ACHN (cell line): ENCODE measurements at regions not wholly inside any gene's neighbourhood (a gene's known extent, or its start where the extent isn't known, plus 50 kb on each side); places are given as distances from the start of the nearest gene placed in this dataset.

ENCODE experiments used
- DNase-seq: peaks from one replicate; pipeline ENCODE4 v3.0.0-alpha.2; 2015
- in situ Hi-C: cut with HindIII; loops from 2 replicates; pipeline ENCODE4 v1.10.0; 2017; ENCODE audit warnings: low sequenced_read_pairs, low pct_ligation_motif_present, low pct_unique_long_range_greater_than_20kb

- no peak for DNase-seq
- in situ Hi-C loops: no loop called here
These were observed 147.0 kb upstream of the ZNF32 start for GRCh38 chr10:43795639-43796038.

GRCh38 chr10:43795093-43795492 is 146.4 kb upstream of the ZNF32 start:
- in situ Hi-C loops: no loop called here
- DNase-seq: no peak

- in situ Hi-C loops: no loop called here
- no peak for DNase-seq
These were observed 145.6 kb upstream of the ZNF32 start for GRCh38 chr10:43794181-43794815.

- in situ Hi-C loops: no loop called here
- no peak for DNase-seq
These were observed 145.0 kb upstream of the ZNF32 start for GRCh38 chr10:43793704-43794103.

- DNase-seq: no peak
- in situ Hi-C loops: no loop called here
These were observed 141.5 kb upstream of the ZNF32 start for GRCh38 chr10:43790147-43790546.

- DNase-seq: peak; percentile 13
- in situ Hi-C loops: no loop called here
These were observed 136.6 kb upstream of the ZNF32 start for GRCh38 chr10:43785252-43785651.

GRCh38 chr10:43782814-43783213 is 134.1 kb upstream of the ZNF32 start:
- no peak for DNase-seq
- in situ Hi-C loops: no loop called here

- no peak for DNase-seq
- in situ Hi-C loops: no loop called here
These were observed 133.0 kb upstream of the ZNF32 start for GRCh38 chr10:43781480-43782361.

GRCh38 chr10:43778571-43778970 is 129.9 kb upstream of the ZNF32 start:
- in situ Hi-C loops: no loop called here

GRCh38 chr10:43775384-43775783 is 126.7 kb upstream of the ZNF32 start:
- in situ Hi-C loops: no loop called here
- DNase-seq: no peak

More at GRCh38 chr10:43778571-43778970, 129.9 kb upstream of the ZNF32 start:
- DNase-seq: no peak

- in situ Hi-C loops: no loop called here
These were observed 125.6 kb upstream of the ZNF32 start for GRCh38 chr10:43774234-43774769.

GRCh38 chr10:43773736-43774135 is 125.1 kb upstream of the ZNF32 start:
- in situ Hi-C loops: no loop called here
- no peak for DNase-seq

More at GRCh38 chr10:43774234-43774769, 125.6 kb upstream of the ZNF32 start:
- no peak for DNase-seq

- in situ Hi-C loops: no loop called here
- DNase-seq: no peak
These were observed 123.5 kb upstream of the ZNF32 start for GRCh38 chr10:43772171-43772570.

GRCh38 chr10:43771675-43772074 is 123.0 kb upstream of the ZNF32 start:
- in situ Hi-C loops: no loop called here
- DNase-seq: no peak

- in situ Hi-C loops: no loop called here
These were observed 116.8 kb upstream of the ZNF32 start for GRCh38 chr10:43765516-43765915.

GRCh38 chr10:43763846-43764245 is 115.2 kb upstream of the ZNF32 start:
- DNase-seq: no peak
- in situ Hi-C loops: no loop called here

More at GRCh38 chr10:43765516-43765915, 116.8 kb upstream of the ZNF32 start:
- no peak for DNase-seq

GRCh38 chr10:43760514-43760913 is 111.8 kb upstream of the ZNF32 start:
- in situ Hi-C loops: no loop called here
- no peak for DNase-seq

- in situ Hi-C loops: no loop called here
- DNase-seq: no peak
These were observed 110.5 kb upstream of the ZNF32 start for GRCh38 chr10:43759216-43759615.

- in situ Hi-C loops: no loop called here
- no peak for DNase-seq
These were observed 107.7 kb upstream of the ZNF32 start for GRCh38 chr10:43756341-43756740.
